Activated naive CD8-positive, alpha-beta T cell treated with anti-CD3 and anti-CD28 coated beads, Interleukin-2, amount 50 U/mL, for 24 hours (primary cell): ENCODE measurements at regions not wholly inside any gene's neighbourhood (a gene's known extent, or its start where the extent isn't known, plus 50 kb on each side); places are given as distances from the start of the nearest gene placed in this dataset.

Source experiments
- ATAC-seq: fragments of 150-1000 bp; cut with Tn5 transposase; one replicate; pipeline ENCODE4 v1.10.0; 2021
- DNase-seq: peaks from one replicate; pipeline ENCODE4 v3.0.0; 2021
- H3K27ac Mint-ChIP-seq: one replicate; pipeline ENCODE4 v1.8.0; 2021; ENCODE audit warnings: mild to moderate bottlenecking, mixed read lengths
- H3K27me3 Mint-ChIP-seq: one replicate; pipeline ENCODE4 v1.8.0; 2021; ENCODE audit warnings: mixed read lengths
- H3K36me3 Mint-ChIP-seq: one replicate; pipeline ENCODE4 v1.8.0; 2021; ENCODE audit warnings: low read depth, mixed read lengths
- H3K4me1 Mint-ChIP-seq: one replicate; pipeline ENCODE4 v1.8.0; 2021; ENCODE audit warnings: mixed read lengths
- H3K4me3 Mint-ChIP-seq: one replicate; pipeline ENCODE4 v1.8.0; 2021; ENCODE audit warnings: mild to moderate bottlenecking, moderate library complexity, mixed read lengths
- H3K9me3 Mint-ChIP-seq: one replicate; pipeline ENCODE4 v1.8.0; 2021; ENCODE audit warnings: mixed read lengths

- DNase-seq (no peak), ATAC-seq (no peak)
- H3K36me3 Mint-ChIP-seq = peaks cover 7% of the 10 kb centered on the region
- peaks cover 17% of the 10 kb centered on the region for H3K9me3 Mint-ChIP-seq
- H3K27me3 Mint-ChIP-seq = no peaks in the 10 kb centered on the region
- H3K27ac Mint-ChIP-seq = no peak overlapping the region
- no peak overlapping the region for H3K4me3 Mint-ChIP-seq
- peaks cover 35% of the 10 kb centered on the region for H3K4me1 Mint-ChIP-seq
Observed at GRCh38 chr10:7027237-7027912, 383.5 kb downstream of the SFMBT2 start.

GRCh38 chr10:7026818-7027217 lies 384.0 kb downstream of the SFMBT2 start:
- Mint-ChIP-seq H3K36me3 (peaks cover 7% of the 10 kb centered on the region), H3K4me3 (no peak overlapping the region), H3K9me3 (peaks cover 17% of the 10 kb centered on the region), H3K27ac (no peak overlapping the region), H3K4me1 (peaks cover 33% of the 10 kb centered on the region), H3K27me3 (no peaks in the 10 kb centered on the region)
- DNase-seq = no peak
- ATAC-seq = no peak

- peaks cover 30% of the 10 kb centered on the region for H3K4me1 Mint-ChIP-seq
- ATAC-seq = no peak
- peaks cover 14% of the 10 kb centered on the region for H3K9me3 Mint-ChIP-seq
- H3K27ac Mint-ChIP-seq = no peak overlapping the region
- no peaks in the 10 kb centered on the region for H3K27me3 Mint-ChIP-seq
- no peak overlapping the region for H3K4me3 Mint-ChIP-seq
- H3K36me3 Mint-ChIP-seq = peaks cover 5% of the 10 kb centered on the region
- no peak for DNase-seq
Observed at GRCh38 chr10:7025296-7025695, 385.5 kb downstream of the SFMBT2 start.

- Mint-ChIP-seq H3K9me3 (peaks cover 4% of the 10 kb centered on the region), H3K4me3 (no peak overlapping the region), H3K4me1 (peaks cover 2% of the 10 kb centered on the region), H3K27ac (no peak overlapping the region), H3K27me3 (no peaks in the 10 kb centered on the region), H3K36me3 (peaks cover 1% of the 10 kb centered on the region)
- DNase-seq (no peak), ATAC-seq (no peak)
Observed at GRCh38 chr10:7015457-7015856, 395.4 kb downstream of the SFMBT2 start.

GRCh38 chr10:7014721-7015120 lies 396.1 kb downstream of the SFMBT2 start:
- H3K4me1 Mint-ChIP-seq = peaks cover 2% of the 10 kb centered on the region
- no peaks in the 10 kb centered on the region for H3K27me3 Mint-ChIP-seq
- H3K9me3 Mint-ChIP-seq = peaks cover 4% of the 10 kb centered on the region
- no peaks in the 10 kb centered on the region for H3K36me3 Mint-ChIP-seq
- no peak overlapping the region for H3K4me3 Mint-ChIP-seq
- DNase-seq = no peak
- no peak for ATAC-seq
- no peak overlapping the region for H3K27ac Mint-ChIP-seq

GRCh38 chr10:7011994-7012393 lies 398.8 kb downstream of the SFMBT2 start:
- Mint-ChIP-seq H3K4me3 (no peak overlapping the region), H3K9me3 (no peaks in the 10 kb centered on the region), H3K4me1 (peaks cover 2% of the 10 kb centered on the region), H3K27me3 (no peaks in the 10 kb centered on the region), H3K36me3 (no peaks in the 10 kb centered on the region), H3K27ac (no peak overlapping the region)
- ATAC-seq (no peak), DNase-seq (no peak)

GRCh38 chr10:7008645-7009044 lies 402.2 kb downstream of the SFMBT2 start:
- Mint-ChIP-seq H3K9me3 (no peaks in the 10 kb centered on the region), H3K36me3 (no peaks in the 10 kb centered on the region), H3K27me3 (peaks cover 7% of the 10 kb centered on the region), H3K27ac (no peak overlapping the region), H3K4me1 (no peaks in the 10 kb centered on the region), H3K4me3 (no peak overlapping the region)
- no peak for DNase-seq
- ATAC-seq = no peak

GRCh38 chr10:7007600-7008190 lies 403.1 kb downstream of the SFMBT2 start:
- Mint-ChIP-seq H3K36me3 (no peaks in the 10 kb centered on the region), H3K4me1 (no peaks in the 10 kb centered on the region), H3K4me3 (no peak overlapping the region), H3K27me3 (peaks cover 7% of the 10 kb centered on the region), H3K9me3 (no peaks in the 10 kb centered on the region), H3K27ac (no peak overlapping the region)
- no peak for DNase-seq
- ATAC-seq = no peak

- H3K9me3 Mint-ChIP-seq = no peaks in the 10 kb centered on the region
- no peak for ATAC-seq
- H3K27me3 Mint-ChIP-seq = peaks cover 7% of the 10 kb centered on the region
- H3K36me3 Mint-ChIP-seq = no peaks in the 10 kb centered on the region
- H3K4me1 Mint-ChIP-seq = no peaks in the 10 kb centered on the region
- H3K27ac Mint-ChIP-seq = no peak overlapping the region
- H3K4me3 Mint-ChIP-seq = no peak overlapping the region
- no peak for DNase-seq
Observed at GRCh38 chr10:7006566-7006965, 404.3 kb downstream of the SFMBT2 start.

GRCh38 chr10:7003831-7004395 lies 406.9 kb downstream of the SFMBT2 start:
- H3K36me3 Mint-ChIP-seq = no peaks in the 10 kb centered on the region
- peaks cover 3% of the 10 kb centered on the region for H3K4me1 Mint-ChIP-seq
- no peak overlapping the region for H3K4me3 Mint-ChIP-seq
- ATAC-seq (no peak), DNase-seq (no peak)
- H3K27ac Mint-ChIP-seq = no peak overlapping the region
- no peaks in the 10 kb centered on the region for H3K9me3 Mint-ChIP-seq
- H3K27me3 Mint-ChIP-seq = peaks cover 7% of the 10 kb centered on the region

GRCh38 chr10:7000061-7000460 lies 410.8 kb downstream of the SFMBT2 start:
- ATAC-seq (no peak), DNase-seq (no peak)
- Mint-ChIP-seq H3K27ac (no peak overlapping the region), H3K4me1 (peaks cover 3% of the 10 kb centered on the region), H3K4me3 (no peak overlapping the region), H3K27me3 (peaks cover 9% of the 10 kb centered on the region), H3K9me3 (no peaks in the 10 kb centered on the region), H3K36me3 (no peaks in the 10 kb centered on the region)

GRCh38 chr10:6999232-6999925 lies 411.5 kb downstream of the SFMBT2 start:
- DNase-seq = no peak
- Mint-ChIP-seq H3K36me3 (no peaks in the 10 kb centered on the region), H3K4me1 (peaks cover 3% of the 10 kb centered on the region), H3K4me3 (no peak overlapping the region), H3K27ac (no peak overlapping the region), H3K27me3 (peaks cover 7% of the 10 kb centered on the region), H3K9me3 (no peaks in the 10 kb centered on the region)
- no peak for ATAC-seq

GRCh38 chr10:6997509-6997908 lies 413.3 kb downstream of the SFMBT2 start:
- H3K36me3 Mint-ChIP-seq = no peaks in the 10 kb centered on the region
- no peak overlapping the region for H3K27ac Mint-ChIP-seq
- DNase-seq (no peak), ATAC-seq (no peak)
- peaks cover 3% of the 10 kb centered on the region for H3K4me1 Mint-ChIP-seq
- H3K27me3 Mint-ChIP-seq = peaks cover 5% of the 10 kb centered on the region
- H3K4me3 Mint-ChIP-seq = no peak overlapping the region
- no peaks in the 10 kb centered on the region for H3K9me3 Mint-ChIP-seq

GRCh38 chr10:6996431-6996830 lies 414.4 kb downstream of the SFMBT2 start:
- Mint-ChIP-seq H3K4me3 (no peak overlapping the region), H3K4me1 (peaks cover 3% of the 10 kb centered on the region), H3K27ac (no peak overlapping the region), H3K36me3 (no peaks in the 10 kb centered on the region), H3K9me3 (no peaks in the 10 kb centered on the region), H3K27me3 (peaks cover 5% of the 10 kb centered on the region)
- ATAC-seq (no peak), DNase-seq (no peak)

GRCh38 chr10:6995831-6996230 lies 415.0 kb downstream of the SFMBT2 start:
- no peak overlapping the region for H3K27ac Mint-ChIP-seq
- DNase-seq (no peak), ATAC-seq (no peak)
- H3K4me3 Mint-ChIP-seq = no peak overlapping the region
- peaks cover 6% of the 10 kb centered on the region for H3K27me3 Mint-ChIP-seq
- no peaks in the 10 kb centered on the region for H3K9me3 Mint-ChIP-seq
- H3K4me1 Mint-ChIP-seq = peaks cover 5% of the 10 kb centered on the region
- H3K36me3 Mint-ChIP-seq = no peaks in the 10 kb centered on the region
